ENCODE measurements at regions not wholly inside any gene's neighbourhood (a gene's known extent, or its start where the extent isn't known, plus 50 kb on each side); places are given as distances from the start of the nearest gene placed in this dataset.
"Not testable (repeated sequence)": the region's sequence is repeated elsewhere in the genome, so short reads cannot be mapped to it uniquely, and the experiment has no call there.

- no peaks in the 10 kb centered on the region for H3K4me1 ChIP-seq
- H3K9me3 ChIP-seq = no peaks in the 10 kb centered on the region
- 58% methylated on average over 2 of the region's 2 CpGs for whole genome bisulfite sequencing
- H3K27ac ChIP-seq = no peak overlapping the region
- no peak for DNase-seq (ENCODE audit: low spot score in 2 of 2)
- TF ChIP-seq, protein P1, sequence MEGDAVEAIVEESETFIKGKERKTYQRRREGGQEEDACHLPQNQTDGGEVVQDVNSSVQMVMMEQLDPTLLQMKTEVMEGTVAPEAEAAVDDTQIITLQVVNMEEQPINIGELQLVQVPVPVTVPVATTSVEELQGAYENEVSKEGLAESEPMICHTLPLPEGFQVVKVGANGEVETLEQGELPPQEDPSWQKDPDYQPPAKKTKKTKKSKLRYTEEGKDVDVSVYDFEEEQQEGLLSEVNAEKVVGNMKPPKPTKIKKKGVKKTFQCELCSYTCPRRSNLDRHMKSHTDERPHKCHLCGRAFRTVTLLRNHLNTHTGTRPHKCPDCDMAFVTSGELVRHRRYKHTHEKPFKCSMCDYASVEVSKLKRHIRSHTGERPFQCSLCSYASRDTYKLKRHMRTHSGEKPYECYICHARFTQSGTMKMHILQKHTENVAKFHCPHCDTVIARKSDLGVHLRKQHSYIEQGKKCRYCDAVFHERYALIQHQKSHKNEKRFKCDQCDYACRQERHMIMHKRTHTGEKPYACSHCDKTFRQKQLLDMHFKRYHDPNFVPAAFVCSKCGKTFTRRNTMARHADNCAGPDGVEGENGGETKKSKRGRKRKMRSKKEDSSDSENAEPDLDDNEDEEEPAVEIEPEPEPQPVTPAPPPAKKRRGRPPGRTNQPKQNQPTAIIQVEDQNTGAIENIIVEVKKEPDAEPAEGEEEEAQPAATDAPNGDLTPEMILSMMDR (IDR thresholded peaks at IDR 0.05) = no peak
- no peak for TF ChIP-seq POLR2AphosphoS5 (IDR thresholded peaks at IDR 0.05)
- TF ChIP-seq EP300 (IDR thresholded peaks at IDR 0.05) = no peak
- no peak for TF ChIP-seq POLR2A (IDR thresholded peaks at IDR 0.05)
- H3K4me3 ChIP-seq = no peak overlapping the region
- H3K36me3 ChIP-seq = no peaks in the 10 kb centered on the region
- H3K27me3 ChIP-seq = no peaks in the 10 kb centered on the region
Measured at GRCh38 chr1:191702124-191702523, 456.1 kb upstream of the RGS18 start.

- no peaks in the 10 kb centered on the region for H3K9me3 ChIP-seq
- H3K36me3 ChIP-seq = no peaks in the 10 kb centered on the region
- H3K27ac ChIP-seq = no peak overlapping the region
- H3K4me1 ChIP-seq = no peaks in the 10 kb centered on the region
- H3K4me3 ChIP-seq = no peak overlapping the region
- 47% methylated on average over 2 of the region's 2 CpGs for WGBS
- no peaks in the 10 kb centered on the region for H3K27me3 ChIP-seq
- TF ChIP-seq EP300 (IDR thresholded peaks at IDR 0.05) (no peak), POLR2AphosphoS5 (IDR thresholded peaks at IDR 0.05) (no peak), POLR2A (IDR thresholded peaks at IDR 0.05) (no peak)
- TF ChIP-seq, protein P1 (IDR thresholded peaks at IDR 0.05) = no peak
- DNase-seq (ENCODE audit: low spot score in 2 of 2) = no peak
Measured at GRCh38 chr1:191707288-191707687, 451.0 kb upstream of the RGS18 start.

DNA sequence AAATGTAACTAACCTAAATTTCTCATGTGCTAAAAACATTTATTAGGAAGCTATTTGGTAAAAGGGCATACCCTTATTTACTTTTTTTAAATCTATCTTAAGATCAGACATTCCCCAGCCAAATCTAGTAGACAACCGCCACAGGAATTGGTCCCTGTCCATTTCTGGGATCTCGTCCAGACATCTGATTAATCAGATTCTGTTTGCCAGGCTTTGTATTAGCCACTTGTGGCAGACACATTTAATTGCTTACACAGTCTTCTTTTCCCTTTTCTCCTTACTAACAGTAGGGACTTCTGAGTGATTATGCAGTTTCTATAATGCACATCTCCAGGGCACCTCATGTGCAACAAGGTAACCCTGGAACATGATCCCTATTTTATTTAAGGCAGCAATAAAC, 449.0 kb upstream of the RGS18 start:
- no peaks in the 10 kb centered on the region for H3K27me3 ChIP-seq
- H3K4me1 ChIP-seq = no peaks in the 10 kb centered on the region
- no peak for DNase-seq (ENCODE audit: low spot score in 2 of 2)
- no peak overlapping the region for H3K27ac ChIP-seq
- 28% methylated on average over 2 of the region's 2 CpGs for WGBS
- H3K36me3 ChIP-seq = no peaks in the 10 kb centered on the region
- no peak overlapping the region for H3K4me3 ChIP-seq
- no peaks in the 10 kb centered on the region for H3K9me3 ChIP-seq
- TF ChIP-seq, protein P1 (IDR thresholded peaks at IDR 0.05) = no peak
- no peak for TF ChIP-seq POLR2A (IDR thresholded peaks at IDR 0.05)
- TF ChIP-seq EP300 (IDR thresholded peaks at IDR 0.05) = no peak
- no peak for TF ChIP-seq POLR2AphosphoS5 (IDR thresholded peaks at IDR 0.05)

- H3K4me1 ChIP-seq = no peaks in the 10 kb centered on the region
- TF ChIP-seq POLR2A (IDR thresholded peaks at IDR 0.05) = no peak
- no peak for TF ChIP-seq EP300 (IDR thresholded peaks at IDR 0.05)
- TF ChIP-seq POLR2AphosphoS5 (IDR thresholded peaks at IDR 0.05) = no peak
- TF ChIP-seq, protein P1 (IDR thresholded peaks at IDR 0.05) = no peak
- no peak overlapping the region for H3K27ac ChIP-seq
- DNase-seq (ENCODE audit: low spot score in 2 of 2) = no peak
- 94% methylated on average over 6 of the region's 6 CpGs for WGBS
- no peaks in the 10 kb centered on the region for H3K27me3 ChIP-seq
- no peaks in the 10 kb centered on the region for H3K9me3 ChIP-seq
- no peak overlapping the region for H3K4me3 ChIP-seq
- no peaks in the 10 kb centered on the region for H3K36me3 ChIP-seq
Measured at GRCh38 chr1:191711961-191712360, 446.3 kb upstream of the RGS18 start.

DNA sequence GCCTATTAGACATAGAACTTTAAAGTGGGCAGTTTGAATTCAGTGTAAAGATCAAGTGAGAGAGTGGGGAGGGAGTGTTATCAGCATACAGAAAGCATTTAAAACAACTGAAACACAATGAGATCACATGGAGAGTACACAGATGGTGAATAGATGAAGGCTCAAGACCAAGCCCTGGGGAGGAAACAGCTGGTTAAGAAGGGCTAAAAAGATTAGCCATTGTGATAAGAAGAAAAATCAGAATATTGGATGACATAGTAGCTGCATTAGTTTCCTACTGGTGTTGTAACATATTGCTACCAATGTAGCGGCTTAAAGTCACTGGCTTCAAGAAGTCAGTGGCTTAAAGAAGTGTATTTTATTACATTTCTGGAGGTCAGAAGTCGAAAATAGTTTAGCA, 443.4 kb upstream of the RGS18 start:
- H3K9me3 ChIP-seq = no peaks in the 10 kb centered on the region
- TF ChIP-seq POLR2AphosphoS5 (IDR thresholded peaks at IDR 0.05) = no peak
- WGBS = 84% methylated on average over 2 of the region's 2 CpGs

DNA sequence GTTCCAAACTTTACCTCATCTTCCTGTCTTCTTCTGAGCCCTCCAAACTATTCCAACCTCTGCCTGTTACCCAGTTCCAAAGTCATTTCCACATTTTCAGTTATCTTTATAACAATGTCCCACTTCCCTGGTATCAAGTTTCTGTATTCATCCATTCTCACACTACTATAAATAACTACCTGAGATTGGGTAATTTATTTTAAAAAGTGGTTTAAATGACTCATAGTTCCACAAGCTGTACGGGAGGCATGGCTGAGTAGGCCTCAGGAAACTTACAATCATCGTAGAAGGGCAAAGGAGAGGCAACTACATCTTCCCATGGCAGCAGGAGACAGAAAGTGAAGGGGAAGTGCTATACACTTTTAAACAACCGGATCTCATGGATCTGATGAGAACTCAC, 428.5 kb upstream of the RGS18 start:
- Histone ChIP-seq H3K4me3 (no peak overlapping the region), H3K4me1 (no peaks in the 10 kb centered on the region), H3K9me3 (no peaks in the 10 kb centered on the region), H3K27ac (no peak overlapping the region), H3K27me3 (no peaks in the 10 kb centered on the region), H3K36me3 (no peaks in the 10 kb centered on the region)
- DNase-seq (ENCODE audit: low spot score in 2 of 2) = no peak
- TF ChIP-seq POLR2A (IDR thresholded peaks at IDR 0.05) (no peak), POLR2AphosphoS5 (IDR thresholded peaks at IDR 0.05) (no peak), EP300 (IDR thresholded peaks at IDR 0.05) (no peak)
- TF ChIP-seq, protein P1 (IDR thresholded peaks at IDR 0.05) = no peak
- 73% methylated on average over 3 of the region's 3 CpGs for WGBS

More for the DNA sequence above, 443.4 kb upstream of the RGS18 start:
- H3K4me3 ChIP-seq = no peak overlapping the region
- H3K27me3 ChIP-seq = no peaks in the 10 kb centered on the region
- no peaks in the 10 kb centered on the region for H3K36me3 ChIP-seq
- no peak for DNase-seq (ENCODE audit: low spot score in 2 of 2)
- H3K27ac ChIP-seq = no peak overlapping the region
- H3K4me1 ChIP-seq = no peaks in the 10 kb centered on the region

DNA sequence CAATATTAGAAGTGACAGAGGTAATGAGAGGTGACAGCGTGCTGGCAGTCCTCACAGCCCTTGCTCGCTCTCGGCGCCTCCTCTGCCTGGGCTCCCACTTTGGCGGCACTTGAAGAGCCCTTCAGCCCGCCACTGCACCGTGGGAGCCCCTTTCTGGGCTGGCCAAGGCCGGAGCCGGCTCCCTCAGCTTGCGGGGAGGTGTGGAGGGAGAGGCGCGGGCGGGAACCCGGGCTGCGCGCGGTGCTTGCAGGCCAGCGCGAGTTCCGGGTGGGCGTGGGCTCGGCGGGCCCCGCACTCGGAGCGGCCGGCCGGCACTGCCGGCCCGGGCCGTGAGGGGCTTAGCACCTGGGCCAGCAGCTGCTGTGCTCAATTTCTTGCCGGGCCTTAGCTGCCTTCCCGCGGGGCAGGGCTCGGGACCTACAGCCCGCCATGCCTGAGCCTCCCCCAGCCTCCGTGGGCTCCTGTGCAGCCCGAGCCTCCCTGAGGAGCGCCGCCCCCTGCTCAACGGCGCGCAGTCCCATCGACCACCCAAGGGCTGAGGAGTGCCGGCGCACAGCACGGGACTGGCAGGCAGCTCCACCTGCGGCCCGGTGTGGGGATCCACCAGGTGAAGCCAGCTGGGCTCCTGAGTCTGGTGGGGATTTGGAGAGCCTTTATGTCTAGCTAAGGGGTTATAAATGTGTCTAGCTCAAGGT, 426.5 kb upstream of the RGS18 start:
- WGBS = 98% methylated on average over 29 of the region's 49 CpGs
- not testable (repeated sequence) for H3K9me3 ChIP-seq; H3K27ac ChIP-seq; DNase-seq (ENCODE audit: low spot score in 2 of 2); H3K36me3 ChIP-seq; H3K4me3 ChIP-seq; H3K27me3 ChIP-seq; H3K4me1 ChIP-seq

Measured in suprapubic skin (tissue), 4 donors.